ENCODE measurements at regions not wholly inside any gene's neighbourhood (a gene's known extent, or its start where the extent isn't known, plus 50 kb on each side); places are given as distances from the start of the nearest gene placed in this dataset.
"Not testable (repeated sequence)": the region's sequence is repeated elsewhere in the genome, so short reads cannot be mapped to it uniquely, and the experiment has no call there.

DNA sequence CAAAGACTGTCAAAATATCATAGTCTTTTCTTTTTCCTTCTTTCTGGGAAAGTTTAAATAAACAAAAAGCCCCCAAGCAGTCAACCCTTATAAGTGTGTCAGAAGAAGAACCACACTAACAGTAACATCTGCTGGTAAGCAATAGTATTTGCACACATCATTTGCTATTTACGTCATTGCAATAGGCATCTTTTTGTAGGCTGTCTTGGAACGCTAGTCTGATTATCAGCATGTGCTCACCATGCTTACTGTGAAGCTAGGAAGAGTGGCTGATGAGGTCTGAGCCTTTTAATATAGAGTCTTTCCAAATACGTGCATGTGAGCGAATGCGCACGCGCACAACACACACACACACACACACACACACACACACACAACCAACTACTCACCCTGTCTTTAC is 599.0 kb upstream of the TPK1 start:
- no peak for DNase-seq

DNA sequence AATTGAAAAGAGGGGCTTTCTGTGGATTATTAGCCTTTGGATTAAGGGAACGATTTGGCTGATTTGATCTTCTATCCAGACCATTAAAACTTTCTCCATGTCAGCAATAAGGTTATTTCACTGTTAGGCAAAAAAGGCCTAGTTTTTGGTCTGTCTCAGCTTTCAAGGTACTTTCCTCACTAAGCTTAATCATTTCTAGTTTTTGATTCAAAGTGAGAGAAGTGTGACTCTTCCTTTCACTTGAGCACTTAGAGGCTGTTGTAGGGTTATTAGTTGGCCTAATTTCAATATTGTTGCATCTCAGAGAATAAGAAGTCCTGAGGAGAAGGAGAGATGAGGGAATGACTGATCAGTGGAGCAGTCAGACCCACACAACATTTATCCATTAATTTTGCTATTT is 596.0 kb upstream of the TPK1 start:
- DNase-seq: no peak

GRCh38 chr7:145418481-145418880 is 582.6 kb upstream of the TPK1 start:
- DNase-seq: not testable (repeated sequence)

- no peak for DNase-seq
Measured at GRCh38 chr7:145411066-145411465, 575.2 kb upstream of the TPK1 start.

DNA sequence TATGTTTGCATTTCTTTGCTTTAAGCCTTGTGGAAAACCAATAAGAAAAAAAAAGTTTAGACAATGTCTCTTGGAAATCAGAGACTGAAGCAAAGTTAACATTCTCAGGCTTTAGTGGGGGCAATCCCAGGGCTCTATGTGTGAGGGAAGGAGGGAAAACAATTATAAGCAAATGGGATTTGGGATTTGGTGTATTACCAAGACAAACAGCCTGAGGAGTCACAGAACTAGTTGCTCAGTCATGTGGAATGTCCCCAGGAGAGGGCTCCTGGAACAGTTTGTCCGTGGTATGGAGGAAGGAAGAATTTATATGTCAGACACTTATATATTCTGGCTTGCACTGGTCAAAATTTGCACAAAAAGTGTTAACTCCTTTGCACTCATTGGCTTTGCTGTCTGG is 562.9 kb upstream of the TPK1 start:
- DNase-seq: peak; percentile 6

GRCh38 chr7:145394126-145394525 is 558.3 kb upstream of the TPK1 start:
- no peak for DNase-seq

GRCh38 chr7:145382762-145383161 is 546.9 kb upstream of the TPK1 start:
- no peak for DNase-seq

DNA sequence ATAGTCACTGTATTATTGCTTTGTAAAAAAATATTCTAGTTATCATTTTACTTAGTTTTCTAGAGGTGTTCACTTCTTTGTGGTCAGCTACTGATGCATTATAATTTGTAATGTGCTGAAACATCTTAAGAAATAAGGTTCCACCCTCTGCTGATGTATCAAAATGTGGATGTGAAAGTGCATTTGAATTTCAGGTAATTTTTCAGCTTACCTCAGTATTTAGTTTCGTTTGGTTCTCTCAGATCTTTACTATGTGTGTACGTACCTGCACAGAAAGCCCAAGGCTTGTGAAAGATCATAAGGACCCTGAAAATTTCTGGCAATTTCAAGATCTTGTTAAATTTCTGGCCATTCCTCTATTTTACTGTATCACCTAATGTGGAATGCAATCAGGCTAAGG is 542.3 kb upstream of the TPK1 start:
- no peak for DNase-seq

- DNase-seq: no peak
Measured at GRCh38 chr7:145360511-145361100, 524.8 kb upstream of the TPK1 start.

GRCh38 chr7:145350334-145350733 is 514.5 kb upstream of the TPK1 start:
- DNase-seq: no peak

DNA sequence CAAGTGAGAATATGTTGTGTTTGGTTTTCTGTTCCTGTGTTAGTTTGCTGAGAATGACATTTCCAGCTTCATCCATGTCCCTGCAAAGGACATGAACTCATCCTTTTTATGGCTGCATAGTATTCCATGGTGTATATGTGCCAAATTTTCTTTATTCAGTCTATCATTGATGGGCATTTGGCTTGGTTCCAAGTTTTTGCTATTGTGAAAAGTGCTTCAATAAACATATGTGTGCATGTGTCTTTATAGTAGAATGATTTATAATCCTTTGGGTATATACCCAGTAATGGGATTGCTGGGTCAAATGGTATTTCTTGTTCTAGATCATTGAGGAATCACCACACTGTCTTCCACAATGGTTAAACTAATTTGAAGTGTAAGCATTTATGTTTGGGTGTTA is 513.6 kb upstream of the TPK1 start:
- not testable (repeated sequence) for DNase-seq

DNA sequence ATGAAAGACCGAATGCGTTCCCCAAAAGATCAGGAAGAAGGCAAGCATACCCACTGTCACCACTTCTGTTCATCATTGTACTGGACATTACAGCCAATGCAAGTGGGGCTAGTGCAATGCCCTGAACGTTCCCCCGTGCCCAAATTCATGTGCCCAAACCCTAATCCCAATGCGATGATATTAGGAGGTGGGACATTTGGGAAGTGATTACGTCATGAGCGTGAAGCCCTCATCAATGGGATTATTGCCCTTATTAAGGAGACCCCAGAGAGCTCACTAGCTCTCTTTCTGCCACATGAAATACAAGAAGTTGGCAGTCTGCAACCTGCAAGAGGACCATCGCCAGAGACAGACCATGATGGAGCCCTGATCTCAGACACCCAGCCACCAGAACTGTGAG is 511.4 kb upstream of the TPK1 start:
- DNase-seq: no peak

DNA sequence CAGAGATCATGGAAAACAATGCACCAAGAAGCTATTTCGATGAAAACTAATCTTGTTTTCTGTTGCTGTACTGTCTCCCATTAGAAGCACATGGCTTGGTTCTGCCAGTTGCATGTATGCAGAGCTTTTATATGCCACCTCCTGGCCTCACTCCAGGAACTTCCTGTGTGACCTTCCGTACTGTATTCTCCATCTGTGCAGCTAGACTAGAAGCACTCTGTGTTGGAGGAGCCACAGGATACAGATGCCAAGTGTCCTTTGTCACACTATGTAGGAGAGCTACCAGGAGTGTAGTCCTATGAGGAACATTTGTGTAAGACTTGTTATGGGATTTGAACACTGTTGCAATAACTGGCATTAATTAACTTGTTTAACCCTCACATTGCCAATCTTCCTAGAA is 503.5 kb upstream of the TPK1 start:
- DNase-seq: no peak

DNA sequence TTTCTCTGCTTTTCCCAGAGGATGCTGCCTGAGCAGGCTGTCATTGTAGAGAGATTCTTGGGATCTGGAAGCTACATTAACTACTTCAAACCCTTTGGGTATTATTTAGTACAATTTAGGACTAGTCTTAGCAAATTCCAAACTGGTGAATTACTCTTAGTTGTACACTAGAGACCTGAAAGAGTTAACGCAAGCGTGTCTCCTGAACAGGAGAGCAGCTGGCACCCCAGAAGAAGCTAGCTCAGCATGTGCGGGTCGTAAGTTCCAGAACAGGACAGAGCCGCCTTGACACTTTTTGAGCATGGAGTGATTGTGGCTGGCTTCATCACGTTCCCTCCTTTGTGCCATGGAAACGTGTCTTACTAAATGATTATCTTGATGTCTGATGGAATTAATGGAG is 495.7 kb upstream of the TPK1 start:
- no peak for DNase-seq

DNA sequence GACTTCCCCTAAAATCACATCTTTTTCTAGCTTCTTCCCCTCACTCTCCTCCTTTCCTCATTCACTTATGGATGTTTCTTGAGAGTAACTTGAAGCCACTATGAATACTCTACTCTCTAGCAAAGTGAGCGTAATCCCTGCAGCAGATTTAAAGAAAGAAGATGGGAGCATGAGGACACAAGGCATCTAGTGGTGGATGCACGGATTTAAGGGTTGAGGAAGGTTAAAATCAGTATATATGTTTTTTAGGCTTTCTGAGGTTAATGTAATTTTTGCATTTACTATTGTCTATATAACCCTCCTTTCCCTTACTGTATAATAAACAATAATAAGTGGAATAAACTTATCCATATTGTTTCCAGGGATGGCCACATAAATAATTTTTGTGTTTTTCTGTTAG is 495.2 kb upstream of the TPK1 start:
- DNase-seq: peak; percentile 5

GRCh38 chr7:145327646-145328045 is 491.8 kb upstream of the TPK1 start:
- no peak for DNase-seq

DNA sequence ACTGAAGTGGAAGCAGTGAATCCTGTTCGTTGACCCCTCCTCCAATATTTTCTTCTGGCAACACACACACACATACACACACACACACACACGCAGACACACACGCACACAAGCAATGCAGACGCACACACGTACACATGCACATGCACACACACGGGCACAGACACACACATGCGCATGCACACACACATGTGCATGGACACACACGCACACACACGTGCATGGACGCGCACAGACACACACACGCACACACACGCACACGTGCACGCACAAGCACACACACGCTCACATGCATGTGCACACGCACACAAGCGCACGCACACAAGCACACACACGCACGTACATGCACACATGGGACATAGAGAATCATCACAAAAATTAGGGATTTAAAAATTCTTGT is 488.2 kb upstream of the TPK1 start:
- DNase-seq: no peak

DNA sequence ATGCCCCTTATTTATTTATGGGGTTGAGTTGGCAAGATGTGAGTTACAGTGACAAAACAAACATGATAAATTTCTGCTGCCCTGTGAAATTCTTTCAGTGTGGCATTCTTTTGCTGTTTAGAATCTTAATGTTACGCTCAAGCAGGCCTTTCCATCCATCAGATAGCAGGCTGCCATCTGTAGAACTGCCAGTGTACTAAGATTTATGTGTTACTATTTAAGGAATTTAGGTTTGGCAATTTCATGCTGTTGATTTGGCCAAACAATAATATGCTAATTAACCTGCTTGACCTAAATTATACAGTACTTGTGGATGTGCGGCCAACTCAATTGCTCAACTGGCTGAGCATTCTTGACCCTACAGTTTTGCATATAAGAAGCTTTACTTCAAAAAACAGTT is 477.7 kb upstream of the TPK1 start:
- no peak for DNase-seq

DNA sequence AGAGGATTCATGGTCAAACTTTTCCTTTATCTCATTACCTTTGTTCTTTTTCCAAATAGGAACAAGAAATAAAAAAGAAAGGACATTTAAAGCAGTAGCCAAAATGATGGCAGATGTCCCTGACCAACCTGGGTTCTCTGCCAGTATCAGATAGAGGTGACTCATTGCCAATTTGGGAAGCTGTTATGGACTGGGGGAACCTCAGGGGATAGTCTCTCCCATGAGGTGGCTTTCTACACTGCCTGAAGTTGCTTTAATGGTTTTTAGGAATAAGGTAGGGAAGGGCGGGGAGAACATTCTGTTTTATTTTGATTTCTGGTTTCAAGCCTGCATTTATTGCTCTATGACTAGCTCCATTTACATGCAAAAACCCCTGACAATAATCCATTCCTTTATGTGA is 457.9 kb upstream of the TPK1 start:
- no peak for DNase-seq

- DNase-seq: no peak
Measured at GRCh38 chr7:145293228-145293701, 457.4 kb upstream of the TPK1 start.

DNA sequence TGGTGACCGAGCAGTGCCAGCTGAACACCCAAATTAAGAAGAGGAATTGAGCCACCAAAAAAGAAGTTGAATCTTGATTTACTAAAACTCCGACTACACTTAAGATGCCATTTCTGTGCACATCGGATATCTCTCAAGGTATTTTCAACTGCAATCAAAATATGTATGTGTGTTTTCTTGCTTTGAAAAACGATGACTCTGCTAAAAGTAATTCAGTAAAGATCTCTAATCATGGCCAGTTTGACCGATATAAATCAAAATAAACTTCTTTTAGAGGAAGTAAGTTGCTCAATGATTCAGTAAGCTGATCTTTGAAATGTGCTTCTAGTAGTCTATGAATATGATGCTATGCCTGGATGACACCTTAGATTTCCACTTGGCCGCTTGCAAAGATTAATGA is 453.5 kb upstream of the TPK1 start:
- no peak for DNase-seq

DNA sequence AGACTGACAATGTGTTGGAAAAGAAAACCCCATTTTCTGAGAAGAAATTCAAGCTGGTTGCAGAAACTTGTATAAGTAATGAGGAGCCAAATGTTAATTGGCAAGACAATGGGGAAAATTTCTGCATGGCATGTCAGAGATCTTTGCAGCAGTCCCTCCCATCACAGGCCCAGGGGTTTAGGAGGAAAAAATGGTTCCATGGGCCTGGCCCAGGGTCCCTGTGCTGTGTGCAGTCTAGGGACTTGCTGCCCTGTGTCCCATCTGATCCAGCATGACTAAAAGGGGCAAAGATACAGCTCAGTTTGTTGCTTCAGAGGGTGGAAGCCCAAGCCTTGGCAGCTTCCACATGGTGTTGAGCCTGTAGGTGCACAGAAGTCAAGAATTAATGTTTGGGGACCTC is 440.3 kb upstream of the TPK1 start:
- no peak for DNase-seq

- DNase-seq: no peak
Measured at GRCh38 chr7:145269418-145270161, 433.7 kb upstream of the TPK1 start.

DNA sequence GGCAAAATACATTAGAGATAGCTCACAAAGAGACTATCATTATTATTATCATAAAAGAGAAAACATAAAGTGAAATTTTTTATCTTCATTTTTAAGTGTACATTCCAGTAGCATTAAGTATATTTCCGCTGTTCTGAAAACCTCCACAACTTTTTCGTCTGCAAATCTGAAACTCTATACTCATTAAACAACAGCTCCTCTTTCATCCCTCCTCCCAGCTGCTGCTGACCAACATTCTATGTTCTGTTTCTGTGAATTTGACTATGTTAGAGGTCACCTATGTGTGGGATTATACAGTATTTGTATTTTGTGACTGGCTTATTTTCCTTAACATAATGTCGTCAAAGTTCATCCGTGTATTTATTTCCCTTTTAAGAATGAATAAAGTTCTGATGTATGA is 429.3 kb upstream of the TPK1 start:
- DNase-seq: no peak

GRCh38 chr7:145263886-145264285 is 428.0 kb upstream of the TPK1 start:
- no peak for DNase-seq

Data from NCI-H82 (cell line).